CD4-positive, alpha-beta T cell treated with Interleukin-17A for 4 hours (primary cell): ENCODE measurements at regions not wholly inside any gene's neighbourhood (a gene's known extent, or its start where the extent isn't known, plus 50 kb on each side); places are given as distances from the start of the nearest gene placed in this dataset.
A peak's percentile ranks its signal among the peaks of the same experiment; 100 is the strongest.
"Not testable (repeated sequence)": the region's sequence is repeated elsewhere in the genome, so short reads cannot be mapped to it uniquely, and the experiment has no call there.

Experiments
- DNase-seq: peaks from one replicate; pipeline ENCODE4 v3.0.0-alpha.2; 2020; ENCODE audit warnings: mixed read lengths

- not testable (repeated sequence) for DNase-seq
Measured at GRCh38 chr17:30638968-30639367, 161.8 kb downstream of the GOSR1 start.

DNA sequence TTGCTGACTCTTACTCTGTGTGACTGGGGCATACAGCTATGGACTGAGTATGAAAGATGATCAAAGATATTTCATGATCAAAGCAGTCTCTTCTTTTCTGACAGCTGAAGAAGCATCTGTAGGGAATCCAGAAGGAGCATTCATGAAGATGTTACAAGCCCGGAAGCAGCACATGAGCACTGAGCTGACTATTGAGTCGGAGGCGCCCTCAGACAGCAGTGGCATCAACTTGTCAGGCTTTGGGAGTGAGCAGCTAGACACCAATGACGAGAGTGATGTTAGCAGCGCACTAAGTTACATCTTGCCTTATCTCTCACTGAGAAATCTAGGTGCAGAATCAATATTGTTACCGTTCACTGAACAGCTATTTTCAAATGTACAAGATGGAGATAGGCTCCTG, 154.4 kb downstream of the GOSR1 start:
- DNase-seq: not testable (repeated sequence)

- not testable (repeated sequence) for DNase-seq
Measured at GRCh38 chr17:30625380-30625779, 148.2 kb downstream of the GOSR1 start.

DNA sequence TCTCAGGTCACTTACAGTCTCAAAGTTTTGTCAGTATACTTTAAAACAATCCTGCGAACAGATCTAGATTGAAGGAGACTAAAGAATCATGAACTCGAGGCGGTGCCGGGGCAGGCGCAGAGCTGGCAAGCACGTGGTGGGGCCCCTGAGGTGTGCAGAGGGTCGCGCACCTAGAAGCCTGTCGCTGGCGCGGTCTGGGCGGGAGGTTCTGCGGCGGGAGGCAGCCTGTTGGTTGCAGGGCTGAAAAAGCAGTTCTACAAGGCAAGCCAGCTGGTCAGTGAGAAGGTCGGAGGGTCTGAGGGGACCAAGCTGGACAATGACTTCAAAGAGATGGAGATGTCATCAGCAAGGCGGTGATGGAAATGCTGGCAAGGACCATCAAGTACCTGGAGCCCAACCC, 147.0 kb downstream of the GOSR1 start:
- not testable (repeated sequence) for DNase-seq

DNA sequence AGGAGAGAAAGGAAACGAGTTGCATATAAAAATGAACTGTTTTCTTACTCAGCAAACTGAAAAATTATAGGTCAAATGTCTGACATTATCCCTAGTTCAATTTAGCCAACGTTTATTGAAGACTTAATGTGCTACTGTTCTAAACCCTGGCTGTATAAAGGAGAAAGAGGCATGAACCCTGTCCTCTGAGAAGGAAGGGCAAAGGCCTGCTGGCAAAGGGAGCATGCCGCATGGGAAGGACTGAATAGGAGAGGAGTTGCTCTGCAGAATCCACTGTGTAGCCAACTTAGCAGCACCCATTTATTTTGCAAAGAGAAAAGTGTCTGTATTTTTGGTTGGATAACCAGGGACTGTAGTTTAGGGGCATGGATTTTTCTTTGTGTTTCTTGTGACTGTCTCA, 132.5 kb downstream of the GOSR1 start:
- DNase-seq: not testable (repeated sequence)

GRCh38 chr17:30605523-30605922, 128.3 kb downstream of the GOSR1 start:
- DNase-seq: no peak

DNA sequence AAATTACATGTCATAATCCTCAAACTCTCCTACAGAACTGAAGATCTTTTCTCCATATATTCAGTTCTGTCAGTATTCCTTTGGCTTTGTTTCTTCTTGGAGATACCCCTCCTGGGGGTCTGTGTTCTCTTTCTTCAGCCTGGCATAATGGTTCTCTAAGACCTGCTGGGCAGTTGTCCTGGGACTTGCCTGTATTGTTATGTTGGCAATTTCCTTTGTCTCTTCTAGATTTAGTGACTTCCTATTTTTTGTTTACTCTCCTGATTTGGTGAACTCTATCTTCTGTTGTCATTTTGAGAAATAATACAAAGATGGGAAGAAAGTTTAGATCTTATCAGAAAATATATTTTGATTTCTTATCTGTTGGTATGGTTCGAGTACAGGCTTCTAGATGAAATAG, 127.8 kb downstream of the GOSR1 start:
- DNase-seq: no peak

- not testable (repeated sequence) for DNase-seq
Measured at GRCh38 chr17:30602396-30602795, 125.2 kb downstream of the GOSR1 start.

DNA sequence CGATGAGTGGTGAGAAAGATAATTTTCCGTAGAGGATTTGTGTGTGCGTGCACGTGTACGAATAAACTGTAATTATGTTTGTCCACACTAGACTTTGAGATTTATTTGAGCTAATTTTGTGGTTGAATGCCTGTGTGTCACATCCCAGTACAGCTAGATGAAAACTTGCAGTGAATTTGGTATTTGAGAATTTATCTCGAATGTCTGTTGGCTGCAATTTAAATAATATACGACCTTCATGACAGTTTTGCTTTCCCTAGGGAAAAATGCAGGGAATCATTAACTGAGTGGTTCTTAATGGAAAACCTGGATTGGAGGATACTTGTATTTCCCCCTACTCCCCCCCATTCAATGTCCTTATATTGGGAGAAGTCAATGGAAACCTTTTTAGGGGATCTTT, 124.8 kb downstream of the GOSR1 start:
- DNase-seq: not testable (repeated sequence)

- DNase-seq: peak; percentile 26
Measured at GRCh38 chr17:30600830-30601494, 123.8 kb downstream of the GOSR1 start.

DNA sequence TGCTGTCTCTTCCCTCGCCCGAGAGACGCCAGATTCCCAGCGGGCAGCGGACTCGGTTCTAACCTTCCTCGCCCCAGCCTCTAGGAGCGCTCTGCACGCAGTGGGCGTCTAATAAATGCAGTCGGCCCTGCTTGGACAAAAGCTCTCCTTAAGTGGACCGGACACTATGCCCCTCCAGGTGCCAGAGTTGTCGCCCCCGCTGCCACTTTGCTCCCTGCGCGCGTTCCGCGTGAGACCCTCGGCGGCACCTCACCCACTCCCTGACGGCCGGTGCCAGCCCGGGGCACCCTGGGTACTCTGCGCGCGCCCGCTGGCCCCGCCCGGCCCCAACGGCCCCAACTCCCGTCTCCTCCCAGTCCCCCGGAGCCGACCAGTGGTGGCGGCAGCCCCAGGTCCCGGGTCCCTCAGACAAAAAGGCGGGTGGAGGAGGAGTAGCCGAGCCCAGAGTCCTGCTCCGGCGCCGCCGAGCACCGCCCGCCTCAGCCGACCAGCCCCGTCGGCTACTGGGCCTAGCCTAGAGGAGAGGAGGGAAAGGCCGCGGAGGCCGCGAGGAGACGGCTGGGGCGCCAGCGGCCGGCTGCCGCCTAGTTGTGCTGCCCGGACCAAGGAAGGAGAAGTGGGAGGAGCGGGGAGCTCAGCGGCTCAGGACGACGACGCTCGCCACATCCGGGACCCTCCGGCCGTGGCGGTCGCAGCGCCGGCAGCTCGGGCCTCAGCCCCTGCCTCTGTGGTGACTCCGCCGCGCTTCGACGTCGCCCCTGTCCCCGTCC, 123.0 kb downstream of the GOSR1 start:
- DNase-seq: peak; percentile 64

- no peak for DNase-seq
Measured at GRCh38 chr17:30599428-30600059, 122.3 kb downstream of the GOSR1 start.

- DNase-seq: no peak
Measured at GRCh38 chr17:30597776-30598288, 120.6 kb downstream of the GOSR1 start.

- not testable (repeated sequence) for DNase-seq
Measured at GRCh38 chr17:30596948-30597775, 120.0 kb downstream of the GOSR1 start.

DNA sequence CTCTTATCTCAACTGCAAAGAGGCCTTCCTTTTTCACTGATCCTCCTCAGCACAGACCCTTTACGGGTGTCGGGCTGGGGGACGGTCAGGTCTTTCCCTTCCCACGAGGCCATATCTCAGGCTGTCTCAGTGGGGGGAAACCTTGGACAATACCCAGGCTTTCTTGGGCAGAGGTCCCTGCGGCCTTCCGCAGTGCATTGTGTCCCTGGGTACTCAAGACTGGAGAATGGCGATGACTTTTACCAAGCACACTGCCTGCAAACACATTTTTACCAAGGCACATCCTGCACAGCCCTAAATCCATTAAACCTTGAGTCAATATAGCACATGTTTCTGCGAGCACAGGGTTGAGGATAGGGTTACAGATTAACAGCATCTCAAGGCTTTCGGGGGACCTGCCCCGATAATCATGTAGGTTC, 117.8 kb downstream of the GOSR1 start:
- DNase-seq: not testable (repeated sequence)

- no peak for DNase-seq
Measured at GRCh38 chr17:30594223-30594952, 117.2 kb downstream of the GOSR1 start.

- no peak for DNase-seq
Measured at GRCh38 chr17:30590081-30590733, 113.0 kb downstream of the GOSR1 start.

GRCh38 chr17:30589431-30589830, 112.2 kb downstream of the GOSR1 start:
- no peak for DNase-seq

GRCh38 chr17:30588798-30589247, 111.6 kb downstream of the GOSR1 start:
- DNase-seq: no peak

DNA sequence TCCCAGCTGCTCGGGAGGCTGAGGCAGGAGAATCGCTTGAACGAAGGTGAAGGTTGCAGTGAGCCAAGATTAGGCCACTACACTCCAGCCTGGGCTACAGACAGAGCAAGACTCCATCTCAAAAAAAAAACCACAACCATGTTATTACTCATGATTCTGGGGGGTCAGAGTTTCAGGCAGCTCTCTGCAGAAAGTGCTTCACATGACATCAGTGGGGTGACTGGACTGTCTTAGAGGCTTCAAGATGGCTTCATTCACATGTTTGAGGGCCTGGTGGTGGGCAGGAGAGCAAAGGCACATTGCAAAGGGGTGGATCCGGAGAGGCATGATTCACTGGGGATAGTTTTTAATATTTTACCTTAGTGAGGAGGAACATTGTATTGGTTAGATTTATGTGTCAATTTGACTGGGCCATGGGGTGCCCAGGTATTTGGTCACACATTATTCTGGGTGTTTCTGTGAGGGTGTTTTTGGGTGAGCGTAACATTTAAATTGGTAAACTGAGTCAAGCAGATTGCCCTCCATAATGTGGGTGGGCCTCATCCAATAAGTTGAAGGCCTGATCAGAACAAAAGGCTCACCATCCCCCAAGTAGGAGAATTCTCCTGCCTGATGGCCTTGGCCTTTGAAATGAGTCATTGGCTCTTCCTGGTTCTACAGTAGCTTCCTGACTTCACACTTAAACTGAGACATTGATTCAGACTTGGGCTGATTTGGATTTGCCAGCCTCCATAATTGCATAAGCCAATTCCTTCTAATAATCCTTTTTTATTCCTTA, 109.8 kb downstream of the GOSR1 start:
- no peak for DNase-seq
